Left lung (tissue), 4 donors: ENCODE measurements at regions not wholly inside any gene's neighbourhood (a gene's known extent, or its start where the extent isn't known, plus 50 kb on each side); places are given as distances from the start of the nearest gene placed in this dataset.

ENCODE experiments used
- ATAC-seq: fragments of 200-7000 bp; cut with Tn5 transposase; one replicate; pipeline ENCODE4 v1.9.1; 2020; ENCODE audit warnings: moderate library complexity
- DNase-seq, 4 donors: peaks; one replicate each; pipeline ENCODE4 v3.0.0-alpha.2; 2013 to 2020
- H3K27ac ChIP-seq, 2 donors: fragments of 200-600 bp; sonication (generic) in 1 of 2; one replicate each; pipeline versions ENCODE4 v1.5.0 to v1.8.0; 2020 to 2021
- H3K27me3 ChIP-seq, 2 donors: fragments of 200-600 bp; sonication (generic) in 1 of 2; one replicate each; pipeline versions ENCODE4 v1.5.0 to v1.8.0; 2020 to 2021
- H3K36me3 ChIP-seq, 2 donors: fragments of 200-600 bp; sonication (generic) in 1 of 2; one replicate each; pipeline versions ENCODE4 v1.5.0 to v1.8.0; 2020 to 2021
- H3K4me1 ChIP-seq, 2 donors: fragments of 200-600 bp; one replicate each; pipeline ENCODE4 v1.8.0; 2021
- H3K4me3 ChIP-seq, 2 donors: fragments of 200-600 bp; sonication (generic) in 1 of 2; one replicate each; pipeline versions ENCODE4 v1.5.0 to v1.8.0; 2020 to 2021; ENCODE audit warnings: mild to moderate bottlenecking in 1 of 2
- H3K9me3 ChIP-seq, 2 donors: fragments of 200-600 bp; sonication (generic) in 1 of 2; one replicate each; pipeline versions ENCODE4 v1.5.0 to v1.8.0; 2020 to 2021
- intact Hi-C, 2 donors: fragments of 100-400 bp; cut with DNase I; formaldehyde crosslinking; loops; one replicate each; pipeline versions ENCODE4 v1.11.2 to v1.14.2; 2022
- TF ChIP-seq, protein P1 (sequence below), 2 donors: fragments of 200-600 bp; sonication (generic) in 1 of 2; IDR thresholded peaks; one replicate each; pipeline versions ENCODE4 v1.5.0 to v1.8.0; 2021; ENCODE audit warnings: antibody characterized with exemption in 2 of 2
- donor health status: DM: no; HTN: yes; CAD: no.
- donor health status: DM: no; HTN: no; CAD: no.

DNA sequence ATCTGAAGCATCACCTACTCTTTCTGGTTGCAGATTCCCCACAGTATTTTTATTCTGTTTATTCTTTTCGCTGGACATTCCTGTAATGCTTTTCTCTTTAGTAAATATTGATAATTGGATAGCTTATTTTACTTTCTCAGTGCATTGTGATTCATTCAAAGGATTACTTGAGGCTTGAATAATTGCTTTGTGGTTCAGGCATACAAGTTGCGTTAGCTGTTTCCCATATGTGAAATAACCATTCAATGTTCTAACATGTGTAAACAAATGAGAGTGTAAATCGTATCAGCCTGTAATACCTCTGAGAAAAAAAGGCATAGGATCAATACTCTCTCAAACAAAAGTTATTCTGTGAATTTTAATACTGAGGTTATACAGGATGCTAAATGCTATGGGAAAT, 1004.2 kb upstream of the SEL1L start:
- ATAC-seq (no peak), DNase-seq (no peak)
- intact Hi-C loops, result no loop called here
- no peaks in the 10 kb centered on the region for H3K27me3 ChIP-seq
- no peaks in the 10 kb centered on the region for H3K36me3 ChIP-seq
- H3K4me3 ChIP-seq, result no peak overlapping the region
- H3K9me3 ChIP-seq, result peaks cover 0 to 7% of the 10 kb centered on the region in 2 donors
- H3K4me1 ChIP-seq, result no peaks in the 10 kb centered on the region
- no peak overlapping the region for H3K27ac ChIP-seq
- TF ChIP-seq, protein P1, sequence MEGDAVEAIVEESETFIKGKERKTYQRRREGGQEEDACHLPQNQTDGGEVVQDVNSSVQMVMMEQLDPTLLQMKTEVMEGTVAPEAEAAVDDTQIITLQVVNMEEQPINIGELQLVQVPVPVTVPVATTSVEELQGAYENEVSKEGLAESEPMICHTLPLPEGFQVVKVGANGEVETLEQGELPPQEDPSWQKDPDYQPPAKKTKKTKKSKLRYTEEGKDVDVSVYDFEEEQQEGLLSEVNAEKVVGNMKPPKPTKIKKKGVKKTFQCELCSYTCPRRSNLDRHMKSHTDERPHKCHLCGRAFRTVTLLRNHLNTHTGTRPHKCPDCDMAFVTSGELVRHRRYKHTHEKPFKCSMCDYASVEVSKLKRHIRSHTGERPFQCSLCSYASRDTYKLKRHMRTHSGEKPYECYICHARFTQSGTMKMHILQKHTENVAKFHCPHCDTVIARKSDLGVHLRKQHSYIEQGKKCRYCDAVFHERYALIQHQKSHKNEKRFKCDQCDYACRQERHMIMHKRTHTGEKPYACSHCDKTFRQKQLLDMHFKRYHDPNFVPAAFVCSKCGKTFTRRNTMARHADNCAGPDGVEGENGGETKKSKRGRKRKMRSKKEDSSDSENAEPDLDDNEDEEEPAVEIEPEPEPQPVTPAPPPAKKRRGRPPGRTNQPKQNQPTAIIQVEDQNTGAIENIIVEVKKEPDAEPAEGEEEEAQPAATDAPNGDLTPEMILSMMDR (IDR thresholded peaks at IDR 0.05), result no peak

DNA sequence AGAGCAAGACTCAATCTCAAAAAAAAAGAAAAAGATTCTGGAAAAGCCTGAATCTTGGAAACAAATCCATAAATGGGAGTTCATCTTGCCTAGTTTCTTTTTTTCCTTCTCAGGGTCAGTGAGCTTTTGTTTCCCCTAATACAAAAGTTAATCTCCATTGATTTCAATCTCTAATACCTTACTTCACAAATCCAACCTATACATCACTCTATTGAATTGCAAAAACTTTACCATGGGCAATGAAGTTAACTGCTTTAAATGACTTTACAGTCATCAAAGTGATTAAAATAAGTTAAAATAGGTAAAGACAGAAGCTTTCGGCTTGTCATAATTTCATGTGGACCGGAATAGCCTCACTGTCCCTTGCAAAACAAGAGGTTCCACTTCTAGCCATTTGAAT, 1012.7 kb upstream of the SEL1L start:
- TF ChIP-seq, protein P1 (IDR thresholded peaks at IDR 0.05), result no peak
- no peak overlapping the region for H3K4me3 ChIP-seq
- no peaks in the 10 kb centered on the region for H3K4me1 ChIP-seq
- H3K27me3 ChIP-seq, result no peaks in the 10 kb centered on the region
- ATAC-seq, result no peak
- peaks cover 0 to 5% of the 10 kb centered on the region in 2 donors for H3K9me3 ChIP-seq
- intact Hi-C loops, result no loop called here
- DNase-seq, result no peak
- no peak overlapping the region for H3K27ac ChIP-seq
- no peaks in the 10 kb centered on the region for H3K36me3 ChIP-seq

DNA sequence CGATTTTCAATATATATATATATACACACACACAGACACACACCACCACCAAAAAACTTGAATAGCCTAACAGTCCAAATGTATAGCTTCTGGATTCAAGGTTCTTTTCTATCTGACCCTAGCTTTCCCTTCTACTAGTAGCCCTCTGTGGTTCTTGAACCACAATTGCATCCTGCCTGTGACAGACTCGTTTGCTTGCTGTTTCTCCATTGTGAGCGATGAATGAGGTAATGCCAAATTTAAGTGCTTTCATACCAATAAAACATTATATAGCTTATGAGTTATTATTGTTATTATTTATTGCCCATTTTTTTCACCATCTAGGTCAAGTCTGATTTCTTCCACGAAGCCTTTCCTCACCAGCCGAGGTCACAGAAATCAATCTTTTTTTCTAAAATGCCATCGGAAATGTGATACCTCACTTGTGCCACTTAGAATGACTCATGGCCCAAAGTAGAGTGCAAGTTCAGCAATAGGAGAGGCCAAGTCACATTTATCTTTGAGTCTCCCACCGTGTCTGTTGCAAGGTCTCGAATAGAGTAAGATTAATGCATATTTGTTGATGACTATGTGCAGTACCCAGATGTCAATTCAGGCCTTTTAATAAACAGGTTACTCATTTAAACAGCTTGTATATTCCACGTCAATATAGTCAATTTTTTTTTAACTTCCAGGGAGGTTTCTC, 1015.8 kb upstream of the SEL1L start:
- Histone ChIP-seq H3K36me3 (no peaks in the 10 kb centered on the region), H3K9me3 (peaks cover 0 to 2% of the 10 kb centered on the region in 2 donors), H3K4me1 (no peaks in the 10 kb centered on the region), H3K4me3 (no peak overlapping the region), H3K27ac (no peak overlapping the region), H3K27me3 (no peaks in the 10 kb centered on the region)
- intact Hi-C loops, result no loop called here
- DNase-seq (no peak), ATAC-seq (no peak)
- TF ChIP-seq, protein P1 (IDR thresholded peaks at IDR 0.05), result no peak

DNA sequence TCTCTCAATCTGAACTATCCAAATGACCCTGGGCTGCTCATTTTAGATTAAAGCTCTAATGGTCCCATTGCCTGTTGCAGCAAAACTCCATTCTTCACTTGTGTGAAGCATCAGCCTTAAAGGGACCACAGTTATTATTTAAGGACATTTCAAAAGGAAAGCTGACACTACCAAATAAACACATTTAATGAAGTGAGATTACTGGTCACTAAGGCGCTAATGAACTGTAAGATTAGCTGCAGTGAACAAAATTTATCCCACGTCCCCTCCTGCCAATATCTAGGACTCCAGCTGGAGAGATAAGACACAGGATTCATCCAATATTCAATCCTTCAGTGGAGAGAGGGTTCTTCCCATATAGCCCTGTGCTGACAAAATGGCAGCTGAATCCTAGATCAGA, 1029.2 kb upstream of the SEL1L start:
- H3K27ac ChIP-seq, result no peak overlapping the region
- H3K27me3 ChIP-seq, result no peaks in the 10 kb centered on the region
- H3K4me1 ChIP-seq, result no peaks in the 10 kb centered on the region
- ATAC-seq (no peak), DNase-seq (peak in 2 of 4 donors; percentile 15 to 18)
- intact Hi-C loops, result no loop called here
- H3K36me3 ChIP-seq, result no peaks in the 10 kb centered on the region
- TF ChIP-seq, protein P1 (IDR thresholded peaks at IDR 0.05), result no peak
- no peaks in the 10 kb centered on the region for H3K9me3 ChIP-seq
- no peak overlapping the region for H3K4me3 ChIP-seq

DNA sequence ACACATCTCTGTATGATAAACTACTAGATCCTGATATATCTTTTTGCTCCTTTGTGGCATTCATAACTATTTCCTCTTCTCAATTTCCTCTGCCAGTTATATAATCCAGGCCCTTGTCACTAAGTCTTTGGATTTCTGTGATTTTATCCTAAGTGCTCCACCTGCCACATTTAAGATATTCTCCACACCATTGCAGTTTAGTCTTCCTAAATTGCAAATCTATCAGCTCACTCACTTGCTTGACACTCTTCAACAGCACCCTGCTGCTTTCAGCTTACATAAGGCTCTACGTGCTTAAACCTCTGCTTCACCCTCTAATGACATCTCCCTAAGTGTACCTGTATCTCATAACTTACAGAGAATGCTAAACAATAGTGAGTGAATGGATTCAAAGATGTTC, 1032.2 kb upstream of the SEL1L start:
- DNase-seq (no peak), ATAC-seq (no peak)
- H3K27me3 ChIP-seq, result no peaks in the 10 kb centered on the region
- H3K4me3 ChIP-seq, result no peak overlapping the region
- H3K9me3 ChIP-seq, result no peaks in the 10 kb centered on the region
- no peak overlapping the region for H3K27ac ChIP-seq
- intact Hi-C loops, result no loop called here
- H3K4me1 ChIP-seq, result no peaks in the 10 kb centered on the region
- H3K36me3 ChIP-seq, result no peaks in the 10 kb centered on the region
- TF ChIP-seq, protein P1 (IDR thresholded peaks at IDR 0.05), result no peak
